Glutamatergic neuron (in vitro differentiated cells): ENCODE measurements at regions not wholly inside any gene's neighbourhood (a gene's known extent, or its start where the extent isn't known, plus 50 kb on each side); places are given as distances from the start of the nearest gene placed in this dataset.

Experiments
- DNase-seq: peaks from one replicate; pipeline ENCODE4 v3.0.0; 2022
- H3K27ac Mint-ChIP-seq: one replicate; pipeline ENCODE4 v1.8.0; 2020; ENCODE audit warnings: mild to moderate bottlenecking, mixed read lengths, inconsistent platforms; ENCODE audit not compliant: unreplicated experiment
- H3K27me3 Mint-ChIP-seq: one replicate; pipeline ENCODE4 v1.8.0; 2020; ENCODE audit warnings: mild to moderate bottlenecking, moderate library complexity, mixed read lengths, inconsistent platforms; ENCODE audit not compliant: unreplicated experiment
- H3K36me3 Mint-ChIP-seq: one replicate; pipeline ENCODE4 v1.8.0; 2020; ENCODE audit warnings: mild to moderate bottlenecking, mixed read lengths, inconsistent platforms; ENCODE audit not compliant: unreplicated experiment
- H3K4me1 Mint-ChIP-seq: one replicate; pipeline ENCODE4 v1.8.0; 2020; ENCODE audit warnings: mild to moderate bottlenecking, low read depth, mixed read lengths, inconsistent platforms; ENCODE audit not compliant: unreplicated experiment
- H3K4me3 Mint-ChIP-seq: one replicate; pipeline ENCODE4 v1.8.0; 2020; ENCODE audit warnings: mild to moderate bottlenecking, mixed read lengths, inconsistent platforms; ENCODE audit not compliant: unreplicated experiment
- H3K9me3 Mint-ChIP-seq: one replicate; pipeline ENCODE4 v1.8.0; 2020; ENCODE audit warnings: mild to moderate bottlenecking, moderate library complexity, mixed read lengths, inconsistent platforms; ENCODE audit not compliant: unreplicated experiment
- TF ChIP-seq, protein P1 (sequence below): fragments of 200-600 bp; sonication (generic); IDR thresholded peaks from one replicate; pipeline ENCODE4 v1.5.0; 2021; ENCODE audit not compliant: partially characterized antibody, unreplicated experiment

DNA sequence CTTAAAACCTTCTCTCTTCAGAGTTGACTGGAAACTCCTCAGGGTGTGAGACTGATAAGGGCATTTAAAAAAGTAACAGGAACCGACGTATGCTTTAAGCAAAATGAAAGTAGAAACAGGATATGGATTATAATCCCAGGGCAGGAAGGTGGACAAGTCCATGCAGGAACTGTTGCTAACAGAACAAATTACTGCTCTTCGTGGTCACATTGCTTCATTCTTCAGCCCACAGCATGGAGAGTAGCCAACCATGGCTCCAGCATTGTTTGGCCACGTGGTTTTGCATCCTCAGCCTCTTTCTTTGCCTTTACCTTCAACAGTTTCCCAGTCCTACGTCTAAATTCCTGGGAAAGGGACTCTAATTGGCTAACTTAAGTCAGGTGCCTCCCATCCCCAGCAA lies 563.1 kb upstream of the ISX start:
- H3K36me3 Mint-ChIP-seq = no peaks in the 10 kb centered on the region
- no peaks in the 10 kb centered on the region for H3K9me3 Mint-ChIP-seq
- TF ChIP-seq, protein P1, sequence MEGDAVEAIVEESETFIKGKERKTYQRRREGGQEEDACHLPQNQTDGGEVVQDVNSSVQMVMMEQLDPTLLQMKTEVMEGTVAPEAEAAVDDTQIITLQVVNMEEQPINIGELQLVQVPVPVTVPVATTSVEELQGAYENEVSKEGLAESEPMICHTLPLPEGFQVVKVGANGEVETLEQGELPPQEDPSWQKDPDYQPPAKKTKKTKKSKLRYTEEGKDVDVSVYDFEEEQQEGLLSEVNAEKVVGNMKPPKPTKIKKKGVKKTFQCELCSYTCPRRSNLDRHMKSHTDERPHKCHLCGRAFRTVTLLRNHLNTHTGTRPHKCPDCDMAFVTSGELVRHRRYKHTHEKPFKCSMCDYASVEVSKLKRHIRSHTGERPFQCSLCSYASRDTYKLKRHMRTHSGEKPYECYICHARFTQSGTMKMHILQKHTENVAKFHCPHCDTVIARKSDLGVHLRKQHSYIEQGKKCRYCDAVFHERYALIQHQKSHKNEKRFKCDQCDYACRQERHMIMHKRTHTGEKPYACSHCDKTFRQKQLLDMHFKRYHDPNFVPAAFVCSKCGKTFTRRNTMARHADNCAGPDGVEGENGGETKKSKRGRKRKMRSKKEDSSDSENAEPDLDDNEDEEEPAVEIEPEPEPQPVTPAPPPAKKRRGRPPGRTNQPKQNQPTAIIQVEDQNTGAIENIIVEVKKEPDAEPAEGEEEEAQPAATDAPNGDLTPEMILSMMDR = no peak
- H3K4me3 Mint-ChIP-seq = no peak overlapping the region
- no peak for DNase-seq
- H3K27me3 Mint-ChIP-seq = no peaks in the 10 kb centered on the region
- no peak overlapping the region for H3K27ac Mint-ChIP-seq
- no peaks in the 10 kb centered on the region for H3K4me1 Mint-ChIP-seq

DNA sequence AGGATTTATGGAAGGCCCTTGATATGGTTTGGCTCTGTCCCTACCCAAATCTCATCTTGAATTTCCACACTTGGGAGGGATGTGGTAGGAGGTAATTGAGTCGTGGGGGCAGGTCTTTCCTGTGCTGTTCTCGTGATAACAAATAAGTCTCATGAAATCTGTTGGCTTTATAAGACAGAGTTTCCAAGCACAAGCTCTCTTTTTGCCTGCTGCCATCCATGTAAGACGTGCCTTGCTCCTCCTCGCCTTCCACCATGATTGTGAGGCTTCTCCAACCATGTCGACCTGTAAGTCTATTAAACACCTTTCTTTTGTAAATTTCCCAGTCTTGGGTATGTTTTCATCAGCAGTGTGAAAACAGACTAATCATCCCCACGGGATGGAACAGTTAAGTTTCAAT lies 557.2 kb upstream of the ISX start:
- DNase-seq = no peak
- Mint-ChIP-seq H3K9me3 (no peaks in the 10 kb centered on the region), H3K27ac (no peak overlapping the region), H3K27me3 (no peaks in the 10 kb centered on the region), H3K4me3 (no peak overlapping the region), H3K36me3 (no peaks in the 10 kb centered on the region), H3K4me1 (no peaks in the 10 kb centered on the region)
- TF ChIP-seq, protein P1 = no peak

DNA sequence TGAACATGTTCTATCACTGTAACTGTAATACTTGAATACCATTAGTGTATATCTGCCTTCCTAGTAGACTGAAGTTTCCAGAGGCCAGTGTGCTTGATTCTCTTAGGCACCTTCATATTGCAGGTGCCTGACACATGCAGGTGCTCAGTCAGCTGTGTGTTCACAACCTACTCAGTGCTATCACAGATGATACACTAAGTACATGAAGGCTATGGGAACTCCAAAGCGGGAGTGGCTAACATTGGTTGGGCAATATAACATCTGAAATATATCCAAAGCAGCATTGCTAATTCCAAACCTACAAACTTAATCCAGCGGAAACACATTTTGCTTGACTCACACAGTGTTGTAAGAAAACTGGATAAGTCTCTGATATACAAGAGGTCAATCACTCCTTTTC lies 539.3 kb upstream of the ISX start:
- Mint-ChIP-seq H3K36me3 (no peaks in the 10 kb centered on the region), H3K9me3 (no peaks in the 10 kb centered on the region), H3K27me3 (no peaks in the 10 kb centered on the region), H3K4me1 (no peaks in the 10 kb centered on the region), H3K27ac (no peak overlapping the region), H3K4me3 (no peak overlapping the region)
- TF ChIP-seq, protein P1 = no peak
- DNase-seq = no peak

DNA sequence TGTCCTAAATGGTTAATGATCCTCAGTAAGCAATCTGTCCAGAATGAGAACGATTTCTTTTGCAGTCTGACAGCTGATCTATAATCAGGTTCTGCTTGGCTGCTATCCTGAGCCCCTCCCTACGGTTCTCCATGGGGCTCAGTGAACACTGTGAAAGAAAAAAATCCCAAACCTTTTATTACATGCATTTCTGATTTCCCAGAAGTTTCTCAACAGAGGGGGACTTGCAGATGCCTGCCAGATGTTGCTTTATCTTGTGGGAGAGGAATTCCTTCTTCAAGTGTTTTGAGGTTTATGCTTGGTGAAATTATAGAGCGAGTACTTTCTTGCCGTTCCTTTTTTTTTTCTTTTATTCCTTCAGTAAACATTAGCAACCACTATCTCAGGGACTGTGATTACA lies 531.9 kb upstream of the ISX start:
- DNase-seq = no peak
- no peaks in the 10 kb centered on the region for H3K36me3 Mint-ChIP-seq
- H3K9me3 Mint-ChIP-seq = no peaks in the 10 kb centered on the region
- H3K4me3 Mint-ChIP-seq = no peak overlapping the region
- H3K27ac Mint-ChIP-seq = no peak overlapping the region
- H3K4me1 Mint-ChIP-seq = peaks cover 5% of the 10 kb centered on the region
- TF ChIP-seq, protein P1 = no peak
- H3K27me3 Mint-ChIP-seq = no peaks in the 10 kb centered on the region

DNA sequence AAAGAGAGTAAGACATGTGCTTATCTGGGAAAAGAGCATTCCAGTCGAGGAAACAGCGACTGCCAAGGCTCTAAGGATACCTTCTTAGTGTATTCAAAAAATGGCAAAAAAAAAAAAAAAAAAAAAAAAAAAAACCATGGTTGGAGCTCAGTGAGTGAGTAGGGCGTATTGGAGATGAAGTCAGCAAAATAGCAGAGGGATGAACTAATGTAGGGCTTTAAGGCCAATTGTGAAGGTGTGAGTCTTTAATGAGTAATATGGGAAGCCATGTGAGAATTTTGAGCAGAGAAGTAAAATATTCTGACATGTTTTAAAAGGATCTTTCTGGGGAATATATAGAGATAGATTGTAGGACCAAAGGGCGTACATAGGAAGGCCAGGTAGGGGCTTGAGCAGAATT lies 498.6 kb upstream of the ISX start:
- Mint-ChIP-seq H3K9me3 (no peaks in the 10 kb centered on the region), H3K4me1 (no peaks in the 10 kb centered on the region), H3K27me3 (no peaks in the 10 kb centered on the region), H3K4me3 (no peak overlapping the region), H3K36me3 (no peaks in the 10 kb centered on the region), H3K27ac (no peak overlapping the region)
- DNase-seq = no peak
- TF ChIP-seq, protein P1 = no peak
